ENCODE measurements at regions not wholly inside any gene's neighbourhood (a gene's known extent, or its start where the extent isn't known, plus 50 kb on each side); places are given as distances from the start of the nearest gene placed in this dataset.
"Not testable (repeated sequence)": the region's sequence is repeated elsewhere in the genome, so short reads cannot be mapped to it uniquely, and the experiment has no call there.

- ChIA-PET CTCF (no interaction called here), POLR2A (interaction anchor here (0.8 kb wide), 1 partner anchor 9 kb away, joined by 3 read pairs; no protein-coding TSS in a partner anchor)
- TF ChIP-seq CTCF (IDR thresholded peaks at IDR 0.05; ENCODE audit: low read depth, low read length), result no peak
Observed at GRCh38 chr9:136604823-136605525, 57.7 kb upstream of the EGFL7 start.

GRCh38 chr9:136603901-136604814 lies 58.3 kb upstream of the NOTCH1 start:
- H3K27me3 ChIP-seq (ENCODE audit: control insufficient read depth, insufficient read depth, low read length), result peaks cover 16% of the 10 kb centered on the region
- DNase-seq (ENCODE audit: low read depth, low spot score), result no peak
- no peak overlapping the region for H3K27ac ChIP-seq (ENCODE audit: low read depth, low read length)
- peaks cover 7% of the 10 kb centered on the region; the same call in 1 of the 2 replicates for H3K9me3 ChIP-seq (ENCODE audit: control insufficient read depth, insufficient read depth, low read length)
- ChIA-PET CTCF (no interaction called here), POLR2A (interaction anchor here (0.8 kb wide), 1 partner anchor 10 kb away, joined by 3 read pairs; no protein-coding TSS in a partner anchor)
- no peak overlapping the region for H3K4me3 ChIP-seq (ENCODE audit: low read depth, low read length)
- no peak for TF ChIP-seq CTCF (IDR thresholded peaks at IDR 0.05; ENCODE audit: low read depth, low read length)

More at GRCh38 chr9:136604823-136605525, 57.7 kb upstream of the EGFL7 start:
- DNase-seq (ENCODE audit: low read depth, low spot score), result no peak
- Histone ChIP-seq H3K27ac (ENCODE audit: low read depth, low read length) (no peak overlapping the region), H3K4me3 (ENCODE audit: low read depth, low read length) (no peak overlapping the region), H3K9me3 (ENCODE audit: control insufficient read depth, insufficient read depth, low read length) (peaks cover 7% of the 10 kb centered on the region; the same call in 1 of the 2 replicates), H3K27me3 (ENCODE audit: control insufficient read depth, insufficient read depth, low read length) (peaks cover 11% of the 10 kb centered on the region)

- TF ChIP-seq CTCF (IDR thresholded peaks at IDR 0.05; ENCODE audit: low read depth, low read length), result no peak
- Histone ChIP-seq H3K27ac (ENCODE audit: low read depth, low read length) (no peak overlapping the region), H3K27me3 (ENCODE audit: control insufficient read depth, insufficient read depth, low read length) (peaks cover 17% of the 10 kb centered on the region), H3K4me3 (ENCODE audit: low read depth, low read length) (no peak overlapping the region), H3K9me3 (ENCODE audit: control insufficient read depth, insufficient read depth, low read length) (peaks cover 7% of the 10 kb centered on the region; the same call in 1 of the 2 replicates)
- DNase-seq (ENCODE audit: low read depth, low spot score), result no peak
- ChIA-PET CTCF (no interaction called here), POLR2A (no interaction called here)
Observed at GRCh38 chr9:136603216-136603615, 57.4 kb upstream of the NOTCH1 start.

- Histone ChIP-seq H3K4me3 (ENCODE audit: low read depth, low read length) (no peak overlapping the region), H3K27ac (ENCODE audit: low read depth, low read length) (no peak overlapping the region), H3K9me3 (ENCODE audit: control insufficient read depth, insufficient read depth, low read length) (peaks cover 7% of the 10 kb centered on the region; the same call in 1 of the 2 replicates), H3K27me3 (ENCODE audit: control insufficient read depth, insufficient read depth, low read length) (peaks cover 15% of the 10 kb centered on the region)
- DNase-seq (ENCODE audit: low read depth, low spot score), result no peak
- POLR2A ChIA-PET, result no interaction called here
- TF ChIP-seq CTCF (IDR thresholded peaks at IDR 0.05; ENCODE audit: low read depth, low read length), result no peak
- CTCF ChIA-PET, result no interaction called here
Observed at GRCh38 chr9:136602193-136602885, 56.5 kb upstream of the NOTCH1 start.

- POLR2A ChIA-PET; DNase-seq (ENCODE audit: low read depth, low spot score); H3K9me3 ChIP-seq (ENCODE audit: control insufficient read depth, insufficient read depth, low read length); H3K27ac ChIP-seq (ENCODE audit: low read depth, low read length); CTCF ChIA-PET; H3K4me3 ChIP-seq (ENCODE audit: low read depth, low read length): not testable (repeated sequence)
- peaks cover 15% of the 10 kb centered on the region for H3K27me3 ChIP-seq (ENCODE audit: control insufficient read depth, insufficient read depth, low read length)
Observed at GRCh38 chr9:136601250-136601973, 55.6 kb upstream of the NOTCH1 start.

Measured in AG04450 (cell line).